HG02840 (cell line): ENCODE measurements at regions not wholly inside any gene's neighbourhood (a gene's known extent, or its start where the extent isn't known, plus 50 kb on each side); places are given as distances from the start of the nearest gene placed in this dataset.
"Not testable (repeated sequence)": the region's sequence is repeated elsewhere in the genome, so short reads cannot be mapped to it uniquely, and the experiment has no call there.

Experiments
- ATAC-seq: cut with Tn5 transposase; IDR thresholded peaks from one replicate; pipeline ENCODE4 v1.9.1; 2021; ENCODE audit warnings: mild to moderate bottlenecking, moderate library complexity, moderate number of reproducible peaks; ENCODE audit not compliant: unreplicated experiment, low FRiP score

GRCh38 chr5:106017243-106017857 is 1653.4 kb downstream of the EFNA5 start:
- ATAC-seq = no peak

- no peak for ATAC-seq
These were observed 1656.5 kb downstream of the EFNA5 start for GRCh38 chr5:106014262-106014661.

GRCh38 chr5:106006242-106006641 is 1664.5 kb downstream of the EFNA5 start:
- no peak for ATAC-seq

DNA sequence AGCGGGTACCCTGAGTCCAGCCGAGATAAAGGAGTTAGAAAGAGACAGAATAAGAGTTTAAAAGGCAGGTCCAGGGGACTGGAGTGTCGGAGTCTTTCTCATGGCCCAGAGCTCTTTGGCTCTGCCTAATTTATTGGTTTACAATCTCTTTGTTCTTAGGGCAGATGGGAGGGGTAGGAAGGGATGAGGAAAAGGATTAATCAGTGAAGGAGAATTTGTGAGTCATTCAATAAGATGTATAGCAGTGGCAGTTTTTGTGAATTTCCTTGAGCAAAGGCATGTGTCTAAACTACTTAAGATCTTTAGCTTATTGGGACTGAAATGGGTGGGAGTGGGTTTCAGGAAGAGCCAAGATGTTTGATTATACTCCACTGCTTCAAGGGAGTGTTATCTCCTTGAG is 1671.7 kb downstream of the EFNA5 start:
- not testable (repeated sequence) for ATAC-seq

DNA sequence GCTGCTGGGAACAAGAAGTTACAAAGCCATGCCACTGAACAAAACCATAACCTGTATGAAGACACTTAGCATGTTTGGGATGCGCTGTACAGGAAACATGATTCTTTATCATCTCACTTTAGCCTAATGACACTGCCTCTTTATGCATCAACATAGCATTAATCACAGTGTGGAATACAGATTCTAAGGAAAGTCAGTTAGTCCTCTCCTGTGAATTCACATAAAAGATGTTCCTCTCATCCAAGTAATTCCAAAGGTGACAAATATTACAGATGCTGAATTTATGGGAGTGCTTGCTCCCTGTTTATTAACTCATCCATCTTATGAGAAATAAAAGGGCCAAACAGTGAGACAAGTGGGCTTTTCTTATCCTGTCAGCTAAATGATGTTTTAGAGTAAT is 1677.7 kb downstream of the EFNA5 start:
- ATAC-seq = no peak

- ATAC-seq = no peak
These were observed 1688.2 kb downstream of the EFNA5 start for GRCh38 chr5:105982526-105982925.

DNA sequence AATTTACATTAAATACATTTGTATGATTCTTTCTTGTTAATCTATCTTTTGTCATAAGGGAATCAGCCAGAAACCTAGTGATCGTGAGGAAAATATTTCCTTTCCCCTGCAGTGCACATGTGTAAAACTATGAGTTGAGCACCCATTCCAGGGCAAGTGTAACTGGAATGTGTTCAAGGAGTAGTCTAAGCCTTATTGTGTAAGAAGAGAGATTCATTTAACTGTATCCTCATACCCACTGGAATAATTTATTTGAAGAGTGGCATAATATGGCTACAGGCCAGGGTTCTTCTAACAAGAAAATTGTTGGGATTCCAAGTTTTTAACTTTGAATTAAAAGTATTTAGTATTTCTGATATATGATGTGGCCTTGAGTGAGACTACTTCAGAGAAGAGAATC is 1692.7 kb downstream of the EFNA5 start:
- ATAC-seq = no peak

GRCh38 chr5:105977163-105977562 is 1693.6 kb downstream of the EFNA5 start:
- no peak for ATAC-seq

DNA sequence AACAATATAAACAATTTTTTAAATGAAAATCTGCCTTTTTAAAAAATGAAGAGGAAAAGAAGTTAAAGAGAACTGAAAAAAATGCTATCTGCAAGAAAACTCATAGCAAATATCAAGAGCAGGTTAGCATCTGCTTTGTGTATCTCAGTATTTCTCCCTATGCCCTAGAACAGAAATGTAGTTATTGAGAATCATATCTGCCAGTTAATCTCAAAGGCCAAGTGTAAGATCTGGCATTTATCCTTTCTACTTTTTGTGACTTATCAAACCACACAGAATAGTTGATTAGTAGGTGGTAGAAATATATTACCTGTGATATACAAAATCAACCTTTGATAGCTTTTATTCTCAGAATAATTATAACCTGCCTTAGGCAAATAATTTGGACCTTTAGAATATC is 1699.8 kb downstream of the EFNA5 start:
- no peak for ATAC-seq

- no peak for ATAC-seq
These were observed 1701.8 kb downstream of the EFNA5 start for GRCh38 chr5:105968981-105969380.

DNA sequence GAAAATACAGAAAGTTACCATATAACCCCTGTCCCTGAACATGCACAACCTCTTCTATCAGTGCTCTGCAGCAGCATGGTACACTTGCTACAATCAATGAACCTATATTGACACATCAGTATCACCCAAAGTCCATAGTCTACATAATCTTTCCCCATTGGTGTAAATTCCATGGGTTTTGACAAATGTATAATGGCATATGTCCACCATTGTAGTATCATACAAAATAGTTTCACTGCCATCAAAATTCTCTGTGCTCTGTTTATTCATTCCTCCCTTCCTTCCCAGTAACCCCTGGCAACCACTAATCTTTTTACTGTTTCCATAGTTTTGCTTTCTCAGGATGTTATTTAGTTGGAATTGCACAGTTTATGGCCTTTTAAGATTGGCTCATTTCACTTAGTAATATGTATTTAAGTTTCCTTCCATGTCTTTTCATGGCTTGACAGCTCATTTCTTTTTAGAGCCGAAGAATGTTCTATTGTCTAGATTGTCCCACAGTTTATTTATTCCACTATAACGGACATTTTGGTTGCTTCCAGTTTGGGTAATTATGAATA is 1707.0 kb downstream of the EFNA5 start:
- no peak for ATAC-seq

DNA sequence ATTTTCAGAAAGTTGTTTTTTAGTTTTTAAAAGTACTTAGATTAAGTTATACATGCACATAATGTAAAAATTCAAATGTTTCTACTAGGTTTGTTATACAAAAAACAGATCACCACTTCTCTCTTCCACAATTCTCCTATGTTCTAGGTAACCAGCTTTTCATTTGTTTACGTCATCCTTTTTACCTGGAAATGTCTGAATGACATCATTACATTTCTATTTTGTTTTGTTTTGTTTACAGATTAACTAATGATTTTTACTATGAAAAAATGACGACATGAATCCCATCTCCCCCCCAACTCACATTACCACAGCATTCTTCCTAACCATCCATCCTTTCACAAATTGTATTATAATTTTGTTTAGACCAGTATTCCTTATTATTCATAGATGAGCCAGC is 1709.2 kb downstream of the EFNA5 start:
- no peak for ATAC-seq

DNA sequence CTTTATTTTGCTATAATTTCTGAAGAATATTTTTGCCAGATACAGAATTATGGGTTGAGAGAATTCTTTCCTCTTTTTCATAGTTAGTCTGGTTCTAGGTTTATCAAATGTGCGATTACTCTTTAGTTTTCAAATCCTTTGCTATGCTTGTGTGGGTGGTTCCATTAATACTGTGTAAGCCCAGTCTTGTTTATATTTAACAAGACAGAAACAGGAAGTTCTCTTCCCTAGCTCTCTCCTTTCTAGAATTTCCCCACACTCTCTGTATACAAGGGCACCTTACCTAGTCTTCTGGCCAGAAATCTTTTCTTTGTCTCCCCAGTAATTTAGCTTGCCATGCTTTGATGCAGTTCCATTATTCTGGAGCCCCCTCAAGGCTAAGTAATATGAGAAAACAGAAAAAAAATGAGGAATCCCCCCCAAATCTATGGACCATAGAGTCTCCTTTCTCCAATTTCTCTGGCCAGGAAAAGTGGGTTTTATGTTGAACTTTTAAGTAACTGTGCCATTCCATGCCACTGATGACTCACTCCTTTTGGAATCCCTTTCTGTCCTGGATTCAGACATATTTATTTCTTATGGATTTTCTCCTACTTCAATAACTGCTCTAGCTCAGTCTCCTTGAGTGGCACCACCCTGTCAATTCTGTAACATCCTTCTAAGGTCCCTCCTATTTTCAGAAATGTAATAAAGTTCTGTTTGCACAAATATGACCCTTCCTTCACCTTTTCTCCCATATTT is 1714.1 kb downstream of the EFNA5 start:
- no peak for ATAC-seq

- no peak for ATAC-seq
These were observed 1716.4 kb downstream of the EFNA5 start for GRCh38 chr5:105954341-105954740.

GRCh38 chr5:105953616-105954015 is 1717.1 kb downstream of the EFNA5 start:
- ATAC-seq = no peak

DNA sequence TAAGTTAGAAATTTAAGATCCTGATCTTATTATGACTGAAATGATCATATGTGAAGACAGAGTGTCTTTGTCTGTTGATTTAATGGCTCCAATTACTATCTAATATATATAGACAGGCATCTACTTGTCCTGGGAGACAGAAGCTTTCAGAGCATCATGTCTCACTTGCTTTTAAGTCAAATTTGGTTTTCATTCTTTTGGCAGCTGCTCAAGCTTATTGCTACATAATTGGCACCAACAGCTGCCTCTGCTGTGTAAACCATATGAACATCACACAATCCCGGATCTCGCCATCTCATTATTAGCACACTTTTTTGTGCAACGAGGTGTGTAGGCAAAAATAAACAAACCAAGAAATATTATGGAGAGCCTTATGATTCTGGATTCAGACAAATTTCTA is 1717.9 kb downstream of the EFNA5 start:
- ATAC-seq = no peak

DNA sequence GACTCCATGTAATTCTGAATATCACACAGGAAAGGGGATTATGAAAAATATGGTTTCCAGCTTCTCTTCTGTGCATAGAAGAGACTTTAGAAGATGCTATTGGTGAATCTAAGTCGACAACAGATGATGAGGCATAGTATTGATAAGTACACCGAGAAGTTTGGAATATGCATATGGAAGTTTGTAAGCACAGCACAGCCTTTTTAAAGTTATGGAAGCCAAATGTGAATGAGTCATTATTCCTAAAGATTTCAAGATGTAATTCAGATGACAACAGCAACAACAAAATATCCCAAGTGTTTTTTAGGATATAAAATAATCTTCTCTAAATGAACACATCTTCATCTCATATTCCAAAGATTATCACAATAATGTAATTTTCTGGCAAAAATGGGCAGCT is 1723.3 kb downstream of the EFNA5 start:
- no peak for ATAC-seq

GRCh38 chr5:105945203-105945972 is 1725.3 kb downstream of the EFNA5 start:
- ATAC-seq = no peak

DNA sequence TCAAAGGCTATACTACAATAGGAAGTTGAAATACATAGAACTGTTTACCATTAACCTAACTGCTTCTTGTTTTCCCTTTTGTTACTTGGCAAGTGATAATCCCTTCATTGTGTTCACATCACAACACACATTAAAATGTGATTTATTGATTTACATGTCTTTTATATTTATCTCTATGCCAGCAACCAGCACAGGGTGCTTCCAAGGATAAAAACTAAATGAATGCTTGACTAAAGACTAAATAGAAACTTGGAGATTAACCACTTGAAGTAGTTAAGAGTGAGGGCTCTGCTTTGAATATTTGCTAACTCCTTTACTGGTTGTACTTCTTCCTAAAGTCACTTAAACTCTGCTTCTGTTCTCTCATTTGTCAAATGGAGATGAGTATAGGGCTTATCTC is 1730.6 kb downstream of the EFNA5 start:
- ATAC-seq = no peak

GRCh38 chr5:105934171-105934570 is 1736.6 kb downstream of the EFNA5 start:
- ATAC-seq = no peak

DNA sequence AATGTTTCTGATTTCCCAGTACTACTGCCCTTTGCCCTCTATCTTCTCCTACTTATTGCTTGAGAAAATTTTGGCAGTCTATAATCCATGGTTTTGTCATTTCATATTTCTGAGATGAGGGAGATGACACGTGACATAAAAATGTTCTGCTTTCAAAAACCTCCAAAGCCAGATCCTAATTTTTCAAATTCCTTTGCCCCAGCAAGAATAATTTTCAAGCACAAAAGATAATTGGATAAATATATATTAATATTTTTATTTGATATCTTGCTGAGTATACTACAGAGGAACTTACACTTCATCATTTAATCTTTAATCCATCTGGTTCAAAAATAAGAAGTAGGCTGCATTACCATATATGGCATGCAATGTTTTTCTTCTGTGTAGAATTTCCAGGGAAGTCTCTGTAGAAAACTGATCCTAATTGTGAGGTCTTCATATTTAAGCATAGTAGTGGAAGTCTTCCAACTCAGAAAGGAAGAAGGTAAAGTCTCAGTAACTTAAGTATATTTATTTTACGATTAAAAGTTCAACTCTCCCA is 1738.8 kb downstream of the EFNA5 start:
- ATAC-seq = no peak
